Colonic mucosa (tissue), 4 donors: ENCODE measurements at regions not wholly inside any gene's neighbourhood (a gene's known extent, or its start where the extent isn't known, plus 50 kb on each side); places are given as distances from the start of the nearest gene placed in this dataset.

Source experiments
- DNase-seq: peaks from one replicate; pipeline ENCODE4 v3.0.0-alpha.2; 2020
- H3K27ac ChIP-seq: fragments of 200-600 bp; one replicate; pipeline ENCODE4 v1.8.0; 2021
- H3K27me3 ChIP-seq: fragments of 200-600 bp; one replicate; pipeline ENCODE4 v1.8.0; 2021
- H3K36me3 ChIP-seq: fragments of 200-600 bp; one replicate; pipeline ENCODE4 v1.8.0; 2021
- H3K4me1 ChIP-seq: fragments of 200-600 bp; one replicate; pipeline ENCODE4 v1.8.0; 2021; ENCODE audit warnings: mild to moderate bottlenecking
- H3K4me3 ChIP-seq: fragments of 200-600 bp; one replicate; pipeline ENCODE4 v1.8.0; 2021
- H3K9ac ChIP-seq, 2 donors: one replicate each; pipeline ENCODE4 v1.7.0; 2013; ENCODE audit warnings: control low read depth in 2 of 2, low read depth in 2 of 2, low read length in 2 of 2
- H3K9me3 ChIP-seq: fragments of 200-600 bp; one replicate; pipeline ENCODE4 v1.8.0; 2021
- CTCF ChIP-seq: fragments of 200-600 bp; IDR thresholded peaks from one replicate; pipeline ENCODE4 v1.8.0; 2022; ENCODE audit warnings: antibody characterized with exemption, mild to moderate bottlenecking
- intact Hi-C: fragments of 100-400 bp; cut with DNase I; formaldehyde crosslinking; loops from one replicate; pipeline ENCODE4 v1.14.1; 2022
- donor health status: healthy.
- donor health status: DM: no; HTN: no; CAD: no.
- donor health status: DM: no; HTN: no; CAD: no.

DNA sequence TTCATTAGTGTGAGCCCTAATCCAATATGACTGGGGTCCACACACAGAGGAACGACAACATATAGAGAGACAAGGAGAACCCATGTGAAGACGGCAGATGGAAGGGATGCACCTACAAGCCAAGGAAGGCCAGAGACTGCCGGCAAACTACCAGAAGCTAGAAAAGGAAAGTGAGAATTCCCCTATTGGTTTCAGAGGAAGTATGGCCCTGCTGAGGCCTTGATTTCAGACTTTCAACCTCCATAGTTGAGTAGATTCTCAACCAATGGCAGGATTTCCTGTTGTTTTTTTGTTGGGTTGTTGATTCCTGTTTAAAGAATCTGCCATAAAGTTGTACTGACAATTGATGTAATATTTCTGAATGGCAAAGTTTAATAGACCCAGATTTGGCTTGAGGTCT is 241.5 kb downstream of the SATB2 start:
- intact Hi-C loops: no loop called here
- Histone ChIP-seq H3K9ac (no peak overlapping the region), H3K4me3 (no peak overlapping the region), H3K36me3 (no peaks in the 10 kb centered on the region), H3K4me1 (no peaks in the 10 kb centered on the region), H3K27ac (no peak overlapping the region), H3K27me3 (no peaks in the 10 kb centered on the region), H3K9me3 (no peaks in the 10 kb centered on the region)
- DNase-seq: no peak
- TF ChIP-seq CTCF: no peak

GRCh38 chr2:199207011-199207410 is 250.7 kb downstream of the SATB2 start:
- intact Hi-C loops: no loop called here

DNA sequence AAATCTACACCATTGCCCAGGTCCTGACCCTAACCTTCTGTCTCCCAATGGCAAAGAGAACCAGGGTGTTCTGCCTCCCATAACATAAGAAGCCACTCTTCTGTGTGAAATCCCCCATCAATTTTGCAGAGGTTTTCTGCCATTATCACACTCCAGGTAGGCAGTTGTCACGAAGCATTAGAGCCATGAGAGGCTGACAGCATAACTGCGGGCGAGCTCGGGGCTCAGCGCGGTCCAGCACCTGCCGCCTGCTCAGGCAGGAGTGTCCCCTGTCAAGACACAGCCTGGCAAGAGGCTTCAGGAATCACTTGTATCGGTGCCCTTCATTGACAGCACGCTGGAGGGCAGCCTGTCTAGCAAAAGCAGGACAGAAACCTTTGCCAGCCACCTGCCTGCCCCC is 251.2 kb downstream of the SATB2 start:
- Histone ChIP-seq H3K4me1 (no peaks in the 10 kb centered on the region), H3K36me3 (no peaks in the 10 kb centered on the region), H3K9me3 (no peaks in the 10 kb centered on the region), H3K4me3 (no peak overlapping the region), H3K27ac (no peak overlapping the region), H3K27me3 (no peaks in the 10 kb centered on the region), H3K9ac (no peak overlapping the region)
- intact Hi-C loops: no loop called here
- no peak for TF ChIP-seq CTCF
- no peak for DNase-seq

More at GRCh38 chr2:199207011-199207410, 250.7 kb downstream of the SATB2 start:
- Histone ChIP-seq H3K36me3 (no peaks in the 10 kb centered on the region), H3K9ac (no peak overlapping the region), H3K4me1 (no peaks in the 10 kb centered on the region), H3K9me3 (no peaks in the 10 kb centered on the region), H3K4me3 (no peak overlapping the region), H3K27ac (no peak overlapping the region), H3K27me3 (no peaks in the 10 kb centered on the region)
- no peak for DNase-seq
- no peak for TF ChIP-seq CTCF

- H3K36me3 ChIP-seq: no peaks in the 10 kb centered on the region
- H3K4me3 ChIP-seq: no peak overlapping the region
- TF ChIP-seq CTCF: no peak
- H3K9ac ChIP-seq: no peak overlapping the region
- H3K9me3 ChIP-seq: no peaks in the 10 kb centered on the region
- intact Hi-C loops: no loop called here
- H3K4me1 ChIP-seq: no peaks in the 10 kb centered on the region
- H3K27me3 ChIP-seq: no peaks in the 10 kb centered on the region
- H3K27ac ChIP-seq: no peak overlapping the region
- no peak for DNase-seq
These were observed 254.8 kb downstream of the SATB2 start for GRCh38 chr2:199202964-199203363.

DNA sequence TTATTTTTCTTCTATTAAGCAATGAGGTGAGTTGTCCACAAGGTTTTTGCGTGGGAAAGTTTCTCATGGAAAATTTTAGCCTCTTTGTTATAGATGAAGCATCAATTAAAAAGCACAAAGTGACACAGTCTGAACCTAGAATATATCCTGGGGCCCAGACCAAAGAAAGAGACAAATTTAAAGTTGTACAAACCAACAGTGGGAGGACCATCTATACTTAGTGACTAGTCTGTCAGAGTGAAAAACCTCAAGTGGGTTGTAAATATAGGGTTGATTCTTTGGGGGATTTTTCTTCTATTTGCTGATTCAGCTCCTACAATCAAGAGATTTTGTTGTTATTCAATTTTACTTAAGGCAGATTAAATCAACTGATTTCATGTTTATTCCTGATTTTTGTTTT is 256.2 kb downstream of the SATB2 start:
- no peak for DNase-seq
- no peaks in the 10 kb centered on the region for H3K36me3 ChIP-seq
- no peak overlapping the region for H3K27ac ChIP-seq
- no peaks in the 10 kb centered on the region for H3K4me1 ChIP-seq
- H3K9me3 ChIP-seq: no peaks in the 10 kb centered on the region
- H3K9ac ChIP-seq: no peak overlapping the region
- H3K27me3 ChIP-seq: no peaks in the 10 kb centered on the region
- TF ChIP-seq CTCF: no peak
- intact Hi-C loops: no loop called here
- H3K4me3 ChIP-seq: no peak overlapping the region

DNA sequence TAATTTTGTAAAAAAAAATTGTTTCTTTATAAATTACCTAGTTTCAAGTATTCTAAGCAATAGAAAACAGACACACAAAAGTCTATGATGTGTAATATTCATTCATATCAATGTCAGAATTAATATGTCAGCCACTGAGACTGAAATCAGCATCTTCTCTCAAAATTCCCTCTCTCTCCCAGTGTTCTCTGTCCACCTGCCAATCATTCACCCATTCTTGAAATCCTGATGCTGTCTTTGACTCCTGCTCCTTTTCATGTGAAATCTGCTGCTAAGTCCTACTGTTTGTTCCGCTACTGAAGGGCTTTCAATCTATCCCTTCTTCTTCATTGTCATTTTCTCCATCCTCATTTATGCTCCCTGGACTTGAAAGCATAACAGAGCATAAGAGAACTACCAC is 257.9 kb downstream of the SATB2 start:
- Histone ChIP-seq H3K27ac (no peak overlapping the region), H3K9me3 (no peaks in the 10 kb centered on the region), H3K4me1 (no peaks in the 10 kb centered on the region), H3K36me3 (no peaks in the 10 kb centered on the region), H3K27me3 (no peaks in the 10 kb centered on the region), H3K4me3 (no peak overlapping the region), H3K9ac (no peak overlapping the region)
- intact Hi-C loops: no loop called here
- no peak for DNase-seq
- no peak for TF ChIP-seq CTCF
